Ovary (tissue), 3 donors: ENCODE measurements at regions not wholly inside any gene's neighbourhood (a gene's known extent, or its start where the extent isn't known, plus 50 kb on each side); places are given as distances from the start of the nearest gene placed in this dataset.

ENCODE experiments used
- EP300 ChIP-seq: sonication (generic); formaldehyde crosslinking; IDR thresholded peaks from one replicate; pipeline ENCODE4 v1.6.1; 2017; ENCODE audit warnings: antibody characterized with exemption
- POLR2A ChIP-seq: fragments of 450-650 bp; IDR thresholded peaks from one replicate; pipeline ENCODE4 v1.6.1; 2017; ENCODE audit warnings: antibody characterized with exemption, mild to moderate bottlenecking, moderate library complexity
- TF ChIP-seq, protein P1 (sequence below), 3 donors: fragments of 450-650 bp in 2 of 3; fragments of 200-600 bp in 1 of 3; IDR thresholded peaks; one replicate each; pipeline versions ENCODE4 v1.5.1 to v1.8.0; 2016 to 2022; ENCODE audit warnings: antibody characterized with exemption in 3 of 3, mild to moderate bottlenecking in 1 of 3
- donor health status: DM: no; HTN: no; CAD: no.

DNA sequence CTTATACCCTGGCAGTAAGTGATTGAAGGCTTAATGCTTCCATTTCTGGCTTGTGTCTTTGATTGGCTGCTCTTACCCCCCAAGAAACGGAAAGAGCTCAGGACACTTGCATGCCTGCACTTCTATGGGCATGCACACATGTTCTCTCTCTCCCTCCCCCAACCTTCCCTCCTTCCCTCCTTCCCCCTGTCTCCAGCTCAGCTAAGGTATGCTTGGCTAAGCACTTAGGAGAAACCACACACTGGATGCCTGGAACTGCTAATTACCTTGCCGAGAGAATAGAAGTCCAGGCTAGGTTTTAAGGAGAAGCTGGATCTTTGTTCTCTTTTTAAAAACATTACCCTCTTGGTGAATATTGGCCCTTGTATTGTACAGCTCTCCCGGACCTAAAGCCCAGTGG, 1072.8 kb upstream of the TMEM132C start:
- TF ChIP-seq, protein P1, sequence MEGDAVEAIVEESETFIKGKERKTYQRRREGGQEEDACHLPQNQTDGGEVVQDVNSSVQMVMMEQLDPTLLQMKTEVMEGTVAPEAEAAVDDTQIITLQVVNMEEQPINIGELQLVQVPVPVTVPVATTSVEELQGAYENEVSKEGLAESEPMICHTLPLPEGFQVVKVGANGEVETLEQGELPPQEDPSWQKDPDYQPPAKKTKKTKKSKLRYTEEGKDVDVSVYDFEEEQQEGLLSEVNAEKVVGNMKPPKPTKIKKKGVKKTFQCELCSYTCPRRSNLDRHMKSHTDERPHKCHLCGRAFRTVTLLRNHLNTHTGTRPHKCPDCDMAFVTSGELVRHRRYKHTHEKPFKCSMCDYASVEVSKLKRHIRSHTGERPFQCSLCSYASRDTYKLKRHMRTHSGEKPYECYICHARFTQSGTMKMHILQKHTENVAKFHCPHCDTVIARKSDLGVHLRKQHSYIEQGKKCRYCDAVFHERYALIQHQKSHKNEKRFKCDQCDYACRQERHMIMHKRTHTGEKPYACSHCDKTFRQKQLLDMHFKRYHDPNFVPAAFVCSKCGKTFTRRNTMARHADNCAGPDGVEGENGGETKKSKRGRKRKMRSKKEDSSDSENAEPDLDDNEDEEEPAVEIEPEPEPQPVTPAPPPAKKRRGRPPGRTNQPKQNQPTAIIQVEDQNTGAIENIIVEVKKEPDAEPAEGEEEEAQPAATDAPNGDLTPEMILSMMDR (IDR thresholded peaks at IDR 0.05), result no peak
- no peak for TF ChIP-seq EP300
- TF ChIP-seq POLR2A, result no peak
